Putamen (tissue), 1 donor: ENCODE measurements at regions not wholly inside any gene's neighbourhood (a gene's known extent, or its start where the extent isn't known, plus 50 kb on each side); places are given as distances from the start of the nearest gene placed in this dataset.

Source experiments
- DNase-seq: peaks from one replicate; pipeline ENCODE4 v3.0.0-alpha.2; 2016; ENCODE audit warnings: low spot score

DNA sequence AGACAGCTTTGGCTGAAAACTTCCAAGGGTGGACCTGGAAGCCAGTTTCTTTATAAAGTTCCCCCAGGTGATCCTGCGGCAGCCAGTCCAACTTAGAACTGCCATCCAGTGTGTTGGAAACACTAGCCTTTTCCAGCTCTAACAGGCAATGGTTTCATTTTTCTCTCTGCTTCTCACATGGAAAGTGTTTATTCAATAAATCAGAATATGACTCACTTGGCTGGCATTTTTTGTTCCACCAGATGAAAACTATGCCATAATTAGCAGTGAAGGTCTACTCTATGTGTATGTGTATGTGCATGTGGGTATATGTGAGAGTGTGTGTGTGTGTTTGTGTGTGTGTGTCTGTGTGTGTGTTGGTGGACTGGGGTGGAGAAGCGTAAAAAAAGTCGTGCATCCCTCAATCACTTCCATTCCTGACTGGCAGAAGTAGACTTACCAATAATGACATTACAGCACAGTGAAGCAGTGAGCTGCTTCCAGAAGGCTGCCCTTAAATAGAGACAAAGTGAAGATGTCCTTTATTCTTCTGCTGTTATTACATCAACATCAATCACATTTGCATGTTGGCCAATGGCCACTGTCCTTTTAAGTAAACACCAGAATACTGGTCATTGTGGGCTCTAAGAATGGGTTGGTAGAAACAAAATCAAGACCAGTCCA, 90.9 kb upstream of the SETBP1 start:
- no peak for DNase-seq

DNA sequence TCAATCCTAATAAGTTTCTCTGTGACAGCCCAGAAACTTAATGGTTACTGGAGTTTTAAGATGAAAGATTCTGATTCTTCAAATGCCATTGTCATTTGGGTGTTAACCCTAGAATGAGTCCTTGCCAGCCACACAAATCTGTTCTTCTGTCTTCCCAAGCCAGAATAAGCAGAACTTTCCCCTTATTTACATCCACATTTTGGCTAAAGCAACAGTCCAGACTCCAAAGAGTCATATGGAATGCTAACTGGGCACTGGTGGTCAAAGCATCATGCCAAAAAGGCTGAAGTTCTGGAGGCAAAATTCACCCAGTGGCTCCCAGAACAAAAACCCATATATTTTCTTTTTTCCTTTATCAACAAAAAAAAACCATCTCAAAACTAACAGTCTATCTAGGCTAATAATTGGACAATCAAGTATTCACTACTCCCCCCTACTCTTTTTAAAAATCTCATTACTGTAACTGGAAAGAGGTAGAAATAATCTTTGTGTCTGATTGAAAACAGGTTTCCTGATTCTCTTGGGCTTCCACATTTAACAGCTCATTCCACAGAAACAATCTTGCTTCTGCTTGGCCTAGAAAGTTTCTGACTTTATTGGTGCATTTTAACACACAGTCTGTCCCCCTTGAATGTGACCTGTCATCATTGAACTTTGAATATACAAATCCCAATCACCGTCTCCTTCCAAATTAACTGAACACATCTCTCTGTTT, 89.6 kb upstream of the SETBP1 start:
- no peak for DNase-seq

DNA sequence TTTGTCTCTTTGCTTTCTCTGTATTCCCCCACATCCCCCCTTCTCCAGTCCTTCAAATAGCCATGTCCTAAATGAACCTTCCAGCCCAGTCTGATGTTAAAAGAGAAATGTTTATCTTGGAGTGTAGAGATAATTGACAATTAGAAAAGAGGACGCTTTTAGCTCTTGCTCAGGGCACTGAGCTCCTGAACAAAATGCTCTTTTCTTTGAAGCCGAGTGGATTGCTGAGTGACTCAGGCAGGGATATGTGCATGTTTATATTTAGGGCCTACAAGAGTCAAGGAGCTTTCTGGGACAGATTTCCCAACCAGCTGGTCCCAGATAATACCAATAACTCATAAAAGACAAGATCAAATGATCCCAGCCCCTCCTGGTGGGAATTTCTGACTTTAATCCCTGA, 88.0 kb upstream of the SETBP1 start:
- no peak for DNase-seq

DNA sequence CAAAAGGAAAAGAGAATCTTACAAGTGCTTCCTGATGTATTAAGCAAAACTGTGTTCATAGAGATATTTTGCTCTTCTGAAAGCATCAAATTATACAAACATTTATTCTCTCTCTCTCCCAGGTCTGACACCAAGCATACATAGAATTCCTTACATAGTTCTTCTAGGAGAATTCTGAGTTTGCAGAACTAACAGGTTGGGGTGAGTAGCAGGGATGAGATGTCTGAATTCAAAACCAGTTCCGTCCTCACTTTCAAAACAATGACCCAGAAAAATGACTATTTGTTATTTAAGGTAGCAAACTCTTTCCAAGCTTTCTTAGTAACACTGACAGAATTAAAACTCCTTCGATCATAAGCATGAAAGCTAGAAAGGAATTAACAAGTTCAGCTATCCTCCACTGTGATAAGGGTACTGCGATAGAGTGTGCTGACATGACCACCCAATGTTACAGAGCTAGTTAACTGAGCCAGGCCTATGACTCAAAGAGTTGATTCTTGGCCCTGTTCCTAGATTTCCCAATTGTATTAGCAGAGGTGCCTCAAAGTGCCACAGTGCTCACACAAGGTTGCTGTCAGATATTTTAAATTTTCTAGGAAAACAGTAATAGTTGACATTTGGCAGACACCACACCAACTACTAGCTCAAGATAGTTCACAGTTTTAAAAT, 85.8 kb upstream of the SETBP1 start:
- peak; percentile 22 for DNase-seq

DNA sequence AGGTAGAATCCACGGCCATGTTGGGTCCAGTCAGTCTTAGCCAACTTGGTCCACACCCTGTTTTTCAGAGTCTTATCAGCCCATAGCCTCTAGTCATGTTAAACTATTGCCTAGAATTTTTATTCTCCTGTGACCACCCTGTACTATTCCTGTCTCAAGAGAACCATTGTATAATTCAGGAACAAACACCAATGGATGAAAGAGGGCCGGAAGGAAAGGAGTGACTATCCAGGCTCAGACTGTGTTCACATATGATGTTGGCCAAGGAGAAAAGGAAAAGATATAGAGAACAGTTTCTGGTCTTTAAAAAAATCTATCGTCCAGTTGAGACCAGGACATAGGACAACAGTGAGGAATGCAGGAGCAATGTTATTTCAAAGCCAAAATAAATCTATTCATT, 82.9 kb upstream of the SETBP1 start:
- DNase-seq, result no peak

DNA sequence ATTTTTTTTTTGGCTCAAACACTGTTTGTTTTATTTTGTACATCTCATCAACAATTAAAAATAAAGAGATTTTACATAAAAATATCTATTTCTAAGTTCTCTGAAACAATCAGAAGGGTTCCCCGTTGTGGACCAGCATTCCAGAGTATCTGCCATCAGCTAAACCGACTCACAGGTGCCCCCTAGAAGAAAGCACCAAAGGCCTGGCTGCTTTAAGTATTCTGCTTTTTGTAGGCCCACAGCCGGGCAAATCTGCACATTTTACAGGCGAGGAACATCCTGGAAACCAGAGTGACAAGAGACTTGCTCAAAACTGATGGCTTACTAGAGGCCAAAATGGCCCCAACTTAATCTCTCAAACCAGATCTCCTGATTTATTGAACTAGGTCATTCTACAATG, 82.2 kb upstream of the SETBP1 start:
- DNase-seq, result no peak

DNA sequence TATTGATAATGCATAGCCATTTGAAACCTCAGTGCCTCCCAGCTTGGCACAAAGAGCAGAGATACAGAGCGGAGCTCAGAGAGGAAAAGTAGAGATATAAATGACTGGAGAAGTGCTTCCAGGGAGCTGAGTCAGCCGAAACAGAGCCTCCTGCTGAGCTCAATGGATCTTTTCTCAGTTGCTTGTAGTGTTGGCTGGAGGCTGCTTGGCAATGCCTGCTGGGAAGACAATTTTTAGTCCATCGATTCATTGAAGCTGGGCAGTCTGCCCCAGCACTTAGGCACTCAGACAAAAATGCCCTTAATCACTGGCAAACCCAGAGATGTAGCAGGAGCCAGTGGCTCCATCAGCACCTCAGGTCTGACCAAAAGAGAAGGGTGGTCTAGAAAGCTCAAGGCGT, 81.3 kb upstream of the SETBP1 start:
- peak; percentile 76 for DNase-seq

DNA sequence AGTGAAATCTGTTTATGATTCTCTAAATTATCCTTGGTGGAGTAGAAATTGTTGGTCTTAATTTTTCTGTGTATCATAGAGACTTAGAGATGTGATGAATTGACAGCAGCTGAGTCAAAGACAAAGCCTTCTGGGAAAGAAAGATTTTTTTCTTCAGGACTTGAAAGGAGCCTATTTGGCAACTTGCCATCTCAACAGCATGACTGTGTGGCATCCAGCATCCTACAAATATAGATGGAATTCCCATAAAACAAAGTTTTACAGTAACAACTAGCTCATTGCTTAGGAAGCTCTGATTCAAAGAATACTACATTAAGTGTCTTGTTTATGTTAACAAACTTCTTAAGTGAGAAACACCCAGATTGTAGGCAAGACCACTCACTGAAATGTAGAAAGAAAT, 79.2 kb upstream of the SETBP1 start:
- no peak for DNase-seq

DNA sequence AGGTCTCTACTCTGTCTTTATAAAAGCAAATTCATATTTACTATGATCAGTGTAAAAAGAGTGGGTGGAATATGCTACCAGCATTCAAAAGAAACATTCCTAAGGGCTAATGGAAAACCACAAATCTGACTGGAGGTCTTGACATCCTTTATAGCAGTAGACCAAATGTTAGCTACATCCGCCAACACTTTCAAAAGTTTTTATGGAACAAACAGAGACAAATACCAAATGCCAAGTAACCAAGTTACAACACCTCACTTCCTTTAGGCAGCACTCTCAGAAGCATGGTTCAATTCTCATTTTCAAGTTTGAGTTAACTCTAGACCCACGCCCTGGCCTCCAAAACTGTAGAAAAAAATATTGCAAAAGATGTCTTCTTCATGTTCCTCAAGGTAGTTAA, 78.3 kb upstream of the SETBP1 start:
- no peak for DNase-seq

DNA sequence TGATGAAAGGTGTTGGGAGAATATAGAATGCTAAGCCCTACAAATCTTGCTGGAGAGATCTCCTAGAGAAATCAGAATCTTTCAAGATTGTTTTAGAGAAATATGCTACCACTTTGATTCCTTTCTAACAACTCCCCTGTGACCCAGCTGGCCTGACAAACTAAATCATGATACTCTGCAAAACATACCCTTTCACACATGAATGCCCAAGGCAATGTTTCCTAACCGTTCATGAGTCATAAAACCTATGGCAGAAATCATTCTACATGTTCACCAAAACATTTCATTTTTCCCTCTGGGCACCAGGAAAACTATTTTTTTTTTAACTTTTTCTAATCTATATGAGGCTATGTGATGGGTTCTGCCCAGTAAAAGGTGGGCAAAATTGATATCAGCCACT, 77.8 kb upstream of the SETBP1 start:
- DNase-seq, result no peak

DNA sequence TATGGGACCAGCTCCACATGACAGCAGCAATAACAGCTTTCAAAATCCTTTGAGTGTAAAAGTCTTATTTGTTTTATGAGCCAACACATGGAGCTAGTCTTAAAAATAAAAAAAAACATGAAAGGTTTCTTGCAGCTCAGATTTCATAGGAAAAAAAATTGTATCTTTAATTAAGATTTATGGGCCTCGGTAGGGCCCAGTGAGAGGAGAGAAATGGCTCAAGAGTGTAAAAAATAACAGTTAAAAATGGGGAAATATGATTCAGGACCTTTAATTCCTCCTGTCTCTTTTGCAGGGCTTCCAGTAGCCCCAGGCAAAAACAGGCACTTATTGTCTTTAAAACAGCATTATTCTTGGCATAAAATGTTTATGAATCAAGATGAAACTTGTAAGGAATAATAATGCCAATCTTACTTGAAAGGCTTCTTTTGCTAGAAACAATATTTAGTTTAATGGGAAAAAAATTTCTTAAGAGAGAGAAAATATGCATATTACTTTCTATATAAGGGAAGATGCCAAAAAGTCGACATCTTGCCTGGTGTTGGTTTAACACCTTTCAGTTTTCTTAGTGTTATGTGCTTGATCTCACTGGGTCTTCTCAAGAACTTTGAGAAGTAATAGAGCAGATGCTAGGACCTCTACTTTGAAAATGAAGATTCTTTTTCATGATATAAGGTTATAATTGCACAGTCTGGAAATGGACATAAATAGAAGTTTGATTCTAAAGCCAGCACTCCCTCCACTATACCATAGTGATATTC, 71.3 kb upstream of the SETBP1 start:
- DNase-seq, result no peak

DNA sequence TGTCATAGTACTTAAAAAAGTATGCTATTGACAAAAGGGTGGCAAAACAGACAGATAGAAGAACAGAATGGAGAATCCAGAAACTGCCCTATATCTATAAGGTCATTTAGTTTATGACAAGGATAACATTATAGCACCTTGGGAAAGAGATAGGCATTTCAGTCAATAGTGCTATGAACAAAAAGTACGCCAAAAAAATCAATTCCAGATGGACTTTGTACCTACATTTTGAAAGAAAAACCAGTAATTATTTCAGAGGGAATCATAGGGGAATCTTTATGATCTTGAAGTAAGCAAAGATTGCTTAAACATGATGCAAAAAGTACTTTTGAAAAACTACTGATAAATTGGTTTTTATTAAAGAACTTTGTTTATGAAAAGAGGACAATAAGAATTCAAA, 59.9 kb upstream of the SETBP1 start:
- DNase-seq, result no peak

DNA sequence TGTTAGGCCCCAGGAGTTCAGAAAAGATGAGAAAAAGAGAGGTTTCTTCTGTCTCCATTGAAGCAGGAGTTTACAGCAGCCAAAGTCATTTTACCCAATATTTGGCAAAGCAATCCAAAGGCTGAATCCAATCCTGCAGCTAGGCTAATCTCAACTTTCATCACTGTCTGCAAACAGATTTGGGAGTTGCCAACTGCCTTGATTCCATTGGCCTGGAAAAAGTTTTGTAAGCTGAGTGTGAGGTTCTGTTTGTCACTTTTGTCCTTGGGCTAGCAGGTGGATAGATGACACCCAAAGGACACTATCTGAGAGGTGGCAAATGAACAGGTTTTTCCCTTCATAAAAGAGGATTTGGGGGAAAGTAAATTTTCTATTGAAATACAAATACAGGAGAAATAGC, 56.6 kb upstream of the SETBP1 start:
- DNase-seq, result no peak

DNA sequence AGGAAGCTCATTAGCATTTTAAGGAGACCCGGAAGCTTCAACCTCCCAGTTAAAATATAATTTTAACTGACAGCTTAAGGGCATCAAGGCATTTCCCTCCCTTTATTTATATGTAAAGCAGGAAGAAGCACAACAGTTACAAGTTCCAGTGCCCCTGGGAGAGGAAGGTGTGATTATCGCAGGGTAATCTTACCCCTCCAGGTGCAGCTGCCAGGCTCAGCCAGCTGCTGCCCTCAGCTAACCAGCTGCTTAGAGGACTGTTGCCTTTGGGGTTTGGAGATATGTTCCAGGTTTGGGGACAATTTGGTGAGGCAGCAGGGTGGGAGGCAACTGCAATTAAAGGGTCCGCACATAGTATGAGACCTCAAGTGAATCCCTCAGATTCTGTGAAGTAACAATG, 55.3 kb upstream of the SETBP1 start:
- DNase-seq, result no peak

DNA sequence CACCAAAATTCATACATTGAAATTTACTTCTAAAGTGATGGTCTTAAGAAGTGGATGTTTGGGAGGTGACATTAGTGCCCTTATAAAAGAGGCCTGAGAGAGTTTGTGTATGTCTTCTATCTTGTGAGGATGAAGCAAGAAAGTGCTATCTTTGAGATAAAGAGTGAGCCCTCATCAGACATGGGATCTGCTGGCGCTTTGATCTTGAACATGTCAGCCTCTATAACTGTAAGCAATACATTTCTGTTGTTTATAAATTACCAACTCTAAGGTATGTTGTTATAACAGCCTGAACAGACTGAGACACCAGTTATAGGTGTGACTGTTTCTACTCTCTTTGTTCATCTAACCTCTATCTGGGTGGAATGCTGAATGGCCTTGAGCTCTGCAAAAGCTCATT, 54.5 kb upstream of the SETBP1 start:
- DNase-seq, result no peak

DNA sequence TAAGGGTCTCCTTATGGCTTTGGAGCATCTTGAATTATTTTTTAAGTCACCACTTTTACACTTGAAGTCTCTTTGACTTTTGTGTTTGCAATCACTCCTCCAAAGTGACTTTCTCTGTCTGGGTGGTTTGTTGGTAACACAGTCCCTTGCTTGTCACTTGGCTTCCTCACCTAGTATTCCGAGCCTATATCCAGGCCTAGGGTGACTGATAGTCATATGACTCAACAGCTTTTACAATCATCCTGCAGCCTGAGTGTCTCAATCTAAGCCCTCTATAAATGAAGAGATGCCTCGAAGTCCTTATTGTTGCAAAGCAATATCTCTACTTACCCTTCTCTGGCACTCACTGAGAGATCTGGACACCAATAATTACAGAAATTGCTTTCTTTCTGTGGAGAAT, 53.9 kb upstream of the SETBP1 start:
- DNase-seq, result no peak

DNA sequence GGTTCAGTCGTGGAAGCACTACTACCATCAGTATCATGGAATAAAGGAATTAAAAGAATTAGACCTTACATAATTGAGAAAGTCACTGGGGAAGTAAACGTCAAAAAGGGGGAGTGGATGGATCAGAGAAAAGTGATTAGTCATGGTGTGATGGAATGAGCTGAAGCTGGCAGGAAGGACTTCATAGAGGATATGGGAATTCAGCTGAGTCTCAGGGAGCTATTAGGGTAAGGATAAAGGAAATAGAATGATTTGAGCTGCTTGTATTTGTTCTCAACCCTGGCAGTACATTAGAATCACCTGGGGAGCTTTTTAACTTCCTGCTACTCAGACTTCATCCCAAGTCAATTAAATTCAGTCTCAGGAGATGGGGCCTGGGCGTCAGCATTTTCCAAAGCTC, 53.4 kb upstream of the SETBP1 start:
- DNase-seq, result no peak

DNA sequence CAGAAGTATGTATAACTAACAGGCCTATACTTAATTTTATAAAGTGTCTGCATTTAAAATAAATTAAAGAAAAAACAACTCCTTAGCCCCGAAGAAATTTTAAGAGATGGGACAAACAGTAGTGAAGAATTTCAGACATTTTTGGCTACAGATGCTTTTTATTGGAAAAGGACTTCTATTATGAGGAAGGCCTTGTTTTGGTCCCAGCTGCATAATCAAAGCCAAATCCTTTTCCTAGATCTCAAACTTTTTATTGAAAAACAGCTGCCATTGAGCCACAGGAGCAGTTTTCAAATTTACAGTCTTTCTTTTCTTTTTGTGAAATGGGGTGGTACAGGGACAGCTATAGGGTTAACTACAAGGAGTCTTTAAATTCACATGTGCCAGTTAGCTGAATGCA, 51.3 kb upstream of the SETBP1 start:
- DNase-seq, result no peak

DNA sequence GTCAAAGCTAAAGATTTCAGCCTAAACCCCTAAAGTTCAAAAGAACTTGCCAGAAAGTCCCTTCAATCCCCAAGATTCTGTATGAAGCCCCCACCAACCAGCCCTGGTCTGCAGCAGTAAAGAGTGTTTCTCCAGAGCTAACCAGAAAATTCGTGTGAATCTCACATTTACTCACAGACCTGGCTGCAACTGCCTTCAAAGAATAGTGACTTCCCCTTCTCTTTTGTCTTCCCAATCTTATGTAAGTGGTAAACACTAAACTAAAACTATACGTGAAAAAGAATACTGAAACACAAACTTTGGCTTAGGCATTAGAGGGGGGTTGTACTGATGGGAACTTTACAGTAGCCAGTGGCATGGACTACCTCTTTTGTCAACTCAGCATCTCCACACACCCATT, 50.6 kb upstream of the SETBP1 start:
- DNase-seq, result no peak
